Activated CD8-positive, alpha-beta memory T cell treated with anti-CD3 and anti-CD28 coated beads, Interleukin-2, amount 10 ng/mL, durations not matched to agents 7 days and 5 days (primary cell): ENCODE measurements at regions not wholly inside any gene's neighbourhood (a gene's known extent, or its start where the extent isn't known, plus 50 kb on each side); places are given as distances from the start of the nearest gene placed in this dataset.
"Not testable (repeated sequence)": the region's sequence is repeated elsewhere in the genome, so short reads cannot be mapped to it uniquely, and the experiment has no call there.

Experiments used
- ATAC-seq: fragments of 150-1000 bp; cut with Tn5 transposase; one replicate; pipeline ENCODE4 v1.10.0; 2021; ENCODE audit warnings: moderate library complexity
- CTCF ChIA-PET: fragments of 350-600 bp; sonication (Branson Sonifier 250); formaldehyde crosslinking; loops from one replicate; lab custom pipeline; 2021; ENCODE audit warnings: antibody characterized with exemption; lab: Charles Lee
- DNase-seq: peaks from one replicate; pipeline ENCODE4 v3.0.0-alpha.2; 2020
- H3K27ac Mint-ChIP-seq: one replicate; pipeline ENCODE4 v1.8.0; 2021; ENCODE audit warnings: mild to moderate bottlenecking, mixed read lengths
- H3K27me3 Mint-ChIP-seq: one replicate; pipeline ENCODE4 v1.8.0; 2021; ENCODE audit warnings: mixed read lengths
- H3K36me3 Mint-ChIP-seq: one replicate; pipeline ENCODE4 v1.8.0; 2021; ENCODE audit warnings: mild to moderate bottlenecking, mixed read lengths
- H3K4me1 Mint-ChIP-seq: one replicate; pipeline ENCODE4 v1.8.0; 2021; ENCODE audit warnings: mixed read lengths
- H3K4me3 Mint-ChIP-seq: one replicate; pipeline ENCODE4 v1.8.0; 2021; ENCODE audit warnings: mild to moderate bottlenecking, moderate library complexity, mixed read lengths
- H3K9me3 Mint-ChIP-seq: one replicate; pipeline ENCODE4 v1.8.0; 2022; ENCODE audit warnings: low read depth, mixed read lengths

- CTCF ChIA-PET: interaction anchor here (0.9 kb wide), 1 partner anchor 28 kb away, joined by 3 read pairs; no protein-coding TSS in a partner anchor
- Mint-ChIP-seq H3K4me3 (no peak overlapping the region), H3K27ac (no peak overlapping the region), H3K27me3 (peaks cover 19% of the 10 kb centered on the region), H3K4me1 (no peaks in the 10 kb centered on the region), H3K9me3 (peaks cover 3% of the 10 kb centered on the region), H3K36me3 (peaks cover 2% of the 10 kb centered on the region)
- DNase-seq: no peak
- no peak for ATAC-seq
Observed at GRCh38 chr6:157727629-157728182, 95.3 kb upstream of the SNX9 start.

- Mint-ChIP-seq H3K9me3 (peaks cover 3% of the 10 kb centered on the region), H3K4me3 (no peak overlapping the region), H3K27me3 (peaks cover 15% of the 10 kb centered on the region), H3K36me3 (peaks cover 2% of the 10 kb centered on the region), H3K27ac (no peak overlapping the region), H3K4me1 (no peaks in the 10 kb centered on the region)
- CTCF ChIA-PET: interaction anchor here (0.9 kb wide), 1 partner anchor 28 kb away, joined by 3 read pairs; no protein-coding TSS in a partner anchor
- no peak for DNase-seq
- ATAC-seq: no peak
Observed at GRCh38 chr6:157728183-157728881, 94.7 kb upstream of the SNX9 start.

- H3K4me3 Mint-ChIP-seq: no peak overlapping the region
- CTCF ChIA-PET: no interaction called here
- peaks cover 12% of the 10 kb centered on the region for H3K27me3 Mint-ChIP-seq
- ATAC-seq: no peak
- DNase-seq: no peak
- no peak overlapping the region for H3K27ac Mint-ChIP-seq
- no peaks in the 10 kb centered on the region for H3K36me3 Mint-ChIP-seq
- no peaks in the 10 kb centered on the region for H3K9me3 Mint-ChIP-seq
- no peaks in the 10 kb centered on the region for H3K4me1 Mint-ChIP-seq
Observed at GRCh38 chr6:157731221-157731620, 91.8 kb upstream of the SNX9 start.

GRCh38 chr6:157732007-157732406, 91.0 kb upstream of the SNX9 start:
- CTCF ChIA-PET: no interaction called here
- Mint-ChIP-seq H3K36me3 (no peaks in the 10 kb centered on the region), H3K27me3 (peaks cover 17% of the 10 kb centered on the region), H3K9me3 (no peaks in the 10 kb centered on the region), H3K27ac (no peak overlapping the region), H3K4me3 (no peak overlapping the region), H3K4me1 (no peaks in the 10 kb centered on the region)
- DNase-seq (no peak), ATAC-seq (no peak)

GRCh38 chr6:157732416-157733161, 90.5 kb upstream of the SNX9 start:
- no peak overlapping the region for H3K27ac Mint-ChIP-seq
- H3K36me3 Mint-ChIP-seq: peaks cover 1% of the 10 kb centered on the region
- H3K4me1 Mint-ChIP-seq: no peaks in the 10 kb centered on the region
- no peak overlapping the region for H3K4me3 Mint-ChIP-seq
- DNase-seq: no peak
- peaks cover 19% of the 10 kb centered on the region for H3K27me3 Mint-ChIP-seq
- no peaks in the 10 kb centered on the region for H3K9me3 Mint-ChIP-seq
- CTCF ChIA-PET: no interaction called here
- ATAC-seq: no peak

- H3K27me3 Mint-ChIP-seq: peaks cover 23% of the 10 kb centered on the region
- CTCF ChIA-PET, H3K9me3 Mint-ChIP-seq, H3K4me1 Mint-ChIP-seq, H3K4me3 Mint-ChIP-seq, H3K36me3 Mint-ChIP-seq, ATAC-seq, DNase-seq, H3K27ac Mint-ChIP-seq: not testable (repeated sequence)
Observed at GRCh38 chr6:157736555-157736954, 86.5 kb upstream of the SNX9 start.

DNA sequence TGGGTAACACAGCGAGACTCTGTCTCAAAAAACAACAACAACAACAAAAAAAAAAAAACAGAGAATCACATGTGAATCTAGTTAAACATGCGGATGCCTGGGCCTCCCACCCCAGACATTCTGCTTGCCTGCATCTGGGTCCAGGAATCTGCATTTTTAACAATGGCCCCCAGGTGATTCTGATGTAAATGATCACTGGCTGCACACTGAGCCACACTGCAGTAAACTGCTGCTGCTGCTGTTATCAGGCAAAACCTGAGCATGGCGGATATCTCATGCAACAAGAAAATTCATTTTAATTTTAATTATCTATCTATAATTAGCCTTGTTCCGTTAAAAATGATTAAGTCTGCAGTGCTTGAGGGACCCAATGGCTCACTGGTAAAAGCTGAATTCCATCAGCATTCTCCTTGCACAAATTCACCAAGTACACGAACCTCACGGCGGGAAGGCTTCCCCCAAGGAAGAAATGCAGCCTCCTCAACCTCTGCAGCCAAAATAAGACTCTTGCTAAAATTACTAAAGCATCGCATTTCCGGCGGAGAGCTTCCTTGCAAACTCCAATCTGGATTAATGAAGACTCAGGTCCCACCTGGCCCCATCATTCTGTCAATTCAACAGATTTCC, 81.6 kb upstream of the SNX9 start:
- Mint-ChIP-seq H3K4me1 (no peaks in the 10 kb centered on the region), H3K9me3 (no peaks in the 10 kb centered on the region), H3K4me3 (no peak overlapping the region), H3K27ac (no peak overlapping the region), H3K36me3 (peaks cover 4% of the 10 kb centered on the region), H3K27me3 (peaks cover 27% of the 10 kb centered on the region)
- no peak for DNase-seq
- CTCF ChIA-PET: no interaction called here
- no peak for ATAC-seq

DNA sequence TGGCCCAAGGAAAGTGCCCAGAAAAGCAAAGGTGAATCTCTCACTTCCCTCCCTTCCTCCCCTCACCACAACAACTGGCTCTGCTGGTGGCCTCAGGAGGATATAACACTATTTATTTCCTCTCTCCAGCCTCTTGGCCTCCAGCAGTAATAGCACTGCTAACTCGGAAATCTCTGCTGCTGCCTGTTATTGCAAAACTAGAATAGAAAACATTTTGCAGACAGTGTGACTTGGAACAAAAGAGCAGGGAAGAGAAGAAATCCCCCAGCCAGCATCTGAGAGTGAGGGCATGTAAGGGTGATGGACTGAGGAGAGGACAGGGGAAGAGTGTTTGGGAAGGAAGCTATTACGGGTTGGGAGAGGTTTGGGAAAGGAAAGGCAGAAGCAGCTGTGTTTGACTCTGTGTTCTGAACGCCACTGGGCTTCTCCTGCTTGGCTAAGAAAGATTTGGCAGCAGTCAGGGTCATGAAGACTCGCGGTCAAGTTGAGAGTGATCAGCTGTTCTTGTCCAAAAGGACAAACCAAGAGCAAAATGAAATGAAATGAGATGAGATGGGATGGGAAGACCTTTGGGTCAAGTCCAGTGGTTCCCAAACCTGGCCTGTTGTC, 81.0 kb upstream of the SNX9 start:
- CTCF ChIA-PET: no interaction called here
- Mint-ChIP-seq H3K4me3 (no peak overlapping the region), H3K9me3 (no peaks in the 10 kb centered on the region), H3K27ac (no peak overlapping the region), H3K27me3 (peaks cover 26% of the 10 kb centered on the region), H3K36me3 (peaks cover 4% of the 10 kb centered on the region), H3K4me1 (no peaks in the 10 kb centered on the region)
- no peak for DNase-seq
- no peak for ATAC-seq

GRCh38 chr6:157744102-157744601, 78.9 kb upstream of the SNX9 start:
- DNase-seq (no peak), ATAC-seq (no peak)
- Mint-ChIP-seq H3K27ac (no peak overlapping the region), H3K4me3 (no peak overlapping the region), H3K36me3 (no peaks in the 10 kb centered on the region), H3K9me3 (no peaks in the 10 kb centered on the region), H3K27me3 (peaks cover 22% of the 10 kb centered on the region), H3K4me1 (no peaks in the 10 kb centered on the region)
- CTCF ChIA-PET: no interaction called here

DNA sequence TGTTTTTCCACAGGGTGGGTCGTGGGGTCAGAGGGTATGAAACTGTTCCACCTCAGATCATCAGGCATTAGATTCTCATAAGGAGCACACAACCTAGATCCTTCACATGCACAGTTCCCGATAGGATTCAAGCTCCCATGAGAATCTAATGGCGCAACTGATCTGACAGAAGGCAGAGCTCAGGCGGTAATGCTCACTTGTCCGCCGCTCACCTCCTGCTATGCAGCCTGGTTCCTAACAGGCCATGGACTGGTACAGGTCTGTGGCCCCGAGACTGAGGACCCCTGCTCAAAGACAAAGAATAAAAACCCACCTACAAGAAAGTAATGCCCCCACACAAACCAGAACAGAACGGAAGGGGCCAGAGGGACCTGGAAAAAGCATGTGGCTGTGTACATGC, 76.1 kb upstream of the SNX9 start:
- no peak overlapping the region for H3K4me3 Mint-ChIP-seq
- DNase-seq: no peak
- H3K36me3 Mint-ChIP-seq: no peaks in the 10 kb centered on the region
- peak overlapping the region; percentile 1 for H3K27ac Mint-ChIP-seq
- H3K9me3 Mint-ChIP-seq: no peaks in the 10 kb centered on the region
- H3K4me1 Mint-ChIP-seq: no peaks in the 10 kb centered on the region
- ATAC-seq: no peak
- CTCF ChIA-PET: interaction anchor here (1.3 kb wide), 1 partner anchor 10 kb away, joined by 4 read pairs; no protein-coding TSS in a partner anchor
- H3K27me3 Mint-ChIP-seq: peaks cover 22% of the 10 kb centered on the region

DNA sequence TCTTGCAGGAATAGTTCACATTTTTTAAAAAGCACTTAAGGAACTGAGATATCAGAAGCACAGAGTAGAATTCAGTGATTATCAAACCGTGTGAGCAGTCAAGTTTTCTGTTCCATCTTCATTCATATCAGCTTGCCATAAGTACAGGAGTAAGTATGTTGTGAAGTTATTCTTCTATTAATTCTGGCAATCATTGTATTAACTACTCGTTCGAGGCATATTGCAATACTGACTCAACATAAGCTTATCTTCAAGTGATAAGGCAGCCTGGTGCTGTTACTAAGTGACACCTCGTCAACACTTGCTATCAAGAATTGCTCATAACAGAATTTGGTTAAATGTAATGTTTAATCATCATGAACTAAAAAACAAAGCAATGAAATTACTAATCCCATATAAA, 75.7 kb upstream of the SNX9 start:
- DNase-seq: no peak
- CTCF ChIA-PET: interaction anchor here (1.3 kb wide), 1 partner anchor 10 kb away, joined by 4 read pairs; no protein-coding TSS in a partner anchor
- no peak for ATAC-seq
- no peak overlapping the region for H3K4me3 Mint-ChIP-seq
- no peak overlapping the region for H3K27ac Mint-ChIP-seq
- H3K9me3 Mint-ChIP-seq: no peaks in the 10 kb centered on the region
- no peaks in the 10 kb centered on the region for H3K4me1 Mint-ChIP-seq
- H3K36me3 Mint-ChIP-seq: no peaks in the 10 kb centered on the region
- H3K27me3 Mint-ChIP-seq: peaks cover 19% of the 10 kb centered on the region

GRCh38 chr6:157748839-157749571, 74.0 kb upstream of the SNX9 start:
- no peak overlapping the region for H3K4me3 Mint-ChIP-seq
- CTCF ChIA-PET: no interaction called here
- H3K27ac Mint-ChIP-seq: no peak overlapping the region

More at GRCh38 chr6:157748839-157749571, 74.0 kb upstream of the SNX9 start:
- no peaks in the 10 kb centered on the region for H3K4me1 Mint-ChIP-seq
- no peaks in the 10 kb centered on the region for H3K9me3 Mint-ChIP-seq
- ATAC-seq (no peak), DNase-seq (no peak)
- peaks cover 30% of the 10 kb centered on the region for H3K27me3 Mint-ChIP-seq
- H3K36me3 Mint-ChIP-seq: no peaks in the 10 kb centered on the region
